ENCODE measurements at regions not wholly inside any gene's neighbourhood (a gene's known extent, or its start where the extent isn't known, plus 50 kb on each side); places are given as distances from the start of the nearest gene placed in this dataset.
"Not testable (repeated sequence)": the region's sequence is repeated elsewhere in the genome, so short reads cannot be mapped to it uniquely, and the experiment has no call there.

DNA sequence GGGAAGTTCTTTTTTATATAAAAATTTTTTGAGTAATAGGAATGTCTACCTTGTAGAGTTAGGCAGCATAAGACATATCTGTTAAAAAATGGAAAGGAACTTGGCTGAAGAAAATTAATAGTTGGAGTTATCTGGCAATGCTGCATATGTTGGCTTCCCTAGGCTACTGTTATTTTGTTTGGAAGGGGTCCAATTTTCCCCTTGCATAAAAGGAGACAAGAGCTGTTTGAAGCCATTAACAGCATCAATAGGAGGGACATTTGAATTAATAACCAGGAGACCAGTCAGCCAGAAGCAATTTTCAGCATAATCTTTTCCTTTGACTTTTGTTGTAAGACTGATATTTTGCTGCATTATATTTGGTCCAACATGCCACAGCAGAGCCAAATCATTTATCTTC lies 80.9 kb upstream of the TAB2 start:
- no peak for DNase-seq (ENCODE audit: low spot score)

GRCh38 chr6:149237464-149237863 lies 80.0 kb upstream of the TAB2 start:
- no peak for DNase-seq (ENCODE audit: low spot score)

- DNase-seq (ENCODE audit: low spot score), result no peak
Measured at GRCh38 chr6:149239573-149240209, 77.8 kb upstream of the TAB2 start.

GRCh38 chr6:149242883-149243282 lies 74.6 kb upstream of the TAB2 start:
- no peak for DNase-seq (ENCODE audit: low spot score)

- no peak for DNase-seq (ENCODE audit: low spot score)
Measured at GRCh38 chr6:149244105-149244504, 73.4 kb upstream of the TAB2 start.

- DNase-seq (ENCODE audit: low spot score), result no peak
Measured at GRCh38 chr6:149246691-149247384, 70.7 kb upstream of the TAB2 start.

GRCh38 chr6:149247385-149247763 lies 70.1 kb upstream of the TAB2 start:
- no peak for DNase-seq (ENCODE audit: low spot score)

GRCh38 chr6:149248263-149248662 lies 69.2 kb upstream of the TAB2 start:
- DNase-seq (ENCODE audit: low spot score), result not testable (repeated sequence)

DNA sequence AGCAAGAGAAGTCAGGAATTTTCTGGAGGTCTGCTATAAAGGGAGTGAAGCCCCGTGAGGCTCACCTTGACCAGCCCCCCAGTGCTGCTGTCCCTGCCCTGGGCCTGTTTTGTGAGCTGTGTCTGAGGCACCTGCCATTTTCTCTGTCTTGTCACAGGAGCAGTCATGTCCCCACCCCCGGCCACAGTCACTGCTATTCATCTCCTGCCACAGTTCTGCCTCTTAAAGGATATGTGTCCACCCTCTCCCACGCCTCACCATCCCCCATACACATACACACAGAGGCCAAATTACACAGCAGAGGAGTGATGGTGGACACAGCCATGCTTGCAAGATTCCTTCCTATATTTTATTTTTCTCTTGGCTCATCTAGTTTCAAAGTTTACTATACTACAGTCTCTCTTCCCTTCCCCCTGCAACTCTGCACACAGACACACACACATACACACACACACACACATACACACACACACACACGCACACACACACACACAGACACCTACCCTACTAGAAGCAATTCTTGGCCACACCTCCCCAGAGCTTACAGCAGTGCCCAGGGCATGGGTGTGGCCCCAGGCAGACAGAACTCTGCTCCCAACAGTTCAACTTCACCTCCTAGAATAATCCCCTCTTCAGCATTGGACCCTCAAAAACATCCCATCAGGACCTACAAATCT lies 68.7 kb upstream of the TAB2 start:
- DNase-seq (ENCODE audit: low spot score), result no peak

GRCh38 chr6:149249370-149250357 lies 67.8 kb upstream of the TAB2 start:
- DNase-seq (ENCODE audit: low spot score), result no peak

- DNase-seq (ENCODE audit: low spot score), result no peak
Measured at GRCh38 chr6:149250951-149251350, 66.6 kb upstream of the TAB2 start.

DNA sequence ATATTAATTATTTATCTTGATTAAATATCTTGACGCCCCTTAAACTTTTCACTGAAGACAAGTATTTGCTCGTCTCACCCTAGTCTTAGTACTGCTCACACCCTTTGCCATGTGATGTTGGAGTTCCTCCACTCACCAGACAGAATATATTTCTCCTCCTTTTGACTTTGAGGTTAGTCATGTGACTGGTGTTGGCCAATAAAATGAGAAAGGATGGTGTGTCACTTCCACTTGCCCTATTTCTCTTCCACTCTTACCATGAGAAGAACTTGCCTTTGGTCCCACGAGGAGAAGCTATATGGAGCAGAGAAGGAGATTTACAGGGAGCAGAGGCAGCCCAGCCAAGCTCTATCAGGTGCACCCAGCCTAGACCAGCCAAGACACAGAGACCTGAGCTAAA lies 64.9 kb upstream of the TAB2 start:
- DNase-seq (ENCODE audit: low spot score), result no peak

- DNase-seq (ENCODE audit: low spot score), result no peak
Measured at GRCh38 chr6:149254253-149254652, 63.3 kb upstream of the TAB2 start.

DNA sequence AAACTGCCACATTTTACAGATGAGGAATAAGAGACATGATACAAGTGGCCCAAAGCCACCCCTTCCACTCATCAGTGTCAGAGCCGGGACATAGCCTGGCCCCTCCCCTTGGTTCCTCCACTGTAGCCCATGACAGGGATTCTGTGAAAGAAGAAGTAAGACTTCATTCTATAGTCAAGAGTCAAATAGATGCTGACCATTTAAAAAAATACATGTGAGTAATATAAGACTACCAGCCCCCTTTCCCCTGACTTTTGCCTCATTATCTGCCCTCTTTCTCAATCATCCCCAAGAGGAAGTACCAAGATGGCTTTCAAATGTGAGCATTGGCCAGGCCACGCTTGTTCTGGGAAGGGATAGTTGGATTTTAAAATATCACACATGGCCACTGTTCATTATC lies 57.8 kb upstream of the TAB2 start:
- DNase-seq (ENCODE audit: low spot score), result no peak

DNA sequence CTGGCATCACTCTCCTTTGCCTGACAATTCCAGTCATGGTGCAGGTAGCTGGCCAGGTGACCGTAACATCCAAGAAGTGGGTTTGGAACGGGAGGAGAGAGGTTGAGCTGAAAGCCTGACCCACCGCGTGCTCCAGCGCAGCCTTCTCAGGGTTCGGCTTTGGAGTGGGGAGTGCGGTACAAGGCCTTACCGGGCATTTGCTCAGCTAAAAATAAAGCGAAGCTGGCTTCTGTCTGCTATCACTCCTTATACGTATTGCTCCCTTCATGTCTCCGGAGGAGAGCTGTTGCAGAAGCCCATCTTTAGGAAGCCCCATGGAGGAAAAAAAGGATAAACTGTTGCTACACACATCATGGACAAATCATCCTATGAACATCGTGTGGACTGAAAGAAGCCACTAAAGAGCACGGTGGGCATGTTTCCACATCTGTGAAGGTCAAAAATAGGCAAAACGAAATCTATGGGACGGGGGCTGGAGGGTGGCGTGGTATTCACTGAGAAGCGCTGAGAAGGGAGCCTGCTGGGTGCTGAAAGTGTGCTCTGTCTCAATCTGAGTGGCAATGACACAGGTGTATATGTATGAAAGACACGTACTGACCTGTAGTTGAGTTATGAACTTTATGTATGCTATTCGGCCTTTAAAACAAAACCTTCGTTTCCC lies 57.2 kb upstream of the TAB2 start:
- no peak for DNase-seq (ENCODE audit: low spot score)

DNA sequence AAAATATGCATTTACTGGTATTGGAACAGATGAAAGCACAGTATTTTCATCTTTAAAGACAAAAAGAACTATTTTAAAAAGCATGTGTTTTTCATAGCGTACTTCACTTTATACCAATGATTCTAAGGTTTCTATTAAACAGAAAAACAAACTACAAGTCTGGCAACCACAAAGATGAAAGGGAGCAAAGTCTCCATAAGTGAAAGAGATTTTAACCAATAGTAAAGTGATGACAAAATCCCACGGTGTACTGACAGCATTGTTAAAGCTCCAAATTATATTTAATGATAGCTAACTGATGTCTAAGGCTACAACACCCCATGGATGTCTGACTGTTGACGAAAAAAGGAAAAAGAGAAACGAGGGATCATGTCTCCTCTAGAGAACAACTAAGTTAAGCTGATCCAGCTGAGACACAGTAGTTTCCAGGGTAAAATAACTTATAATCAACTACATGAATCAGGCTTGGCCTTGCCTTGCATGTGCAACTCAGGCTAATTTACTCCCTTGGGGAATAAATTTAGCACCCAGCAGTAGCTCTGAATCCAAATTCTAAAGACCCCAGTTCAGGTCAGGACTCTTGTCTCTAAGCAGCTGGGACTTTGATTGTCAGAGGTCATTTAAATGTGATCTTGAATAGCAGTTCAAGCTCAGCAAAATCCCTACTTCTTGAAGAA lies 56.0 kb upstream of the TAB2 start:
- no peak for DNase-seq (ENCODE audit: low spot score)

DNA sequence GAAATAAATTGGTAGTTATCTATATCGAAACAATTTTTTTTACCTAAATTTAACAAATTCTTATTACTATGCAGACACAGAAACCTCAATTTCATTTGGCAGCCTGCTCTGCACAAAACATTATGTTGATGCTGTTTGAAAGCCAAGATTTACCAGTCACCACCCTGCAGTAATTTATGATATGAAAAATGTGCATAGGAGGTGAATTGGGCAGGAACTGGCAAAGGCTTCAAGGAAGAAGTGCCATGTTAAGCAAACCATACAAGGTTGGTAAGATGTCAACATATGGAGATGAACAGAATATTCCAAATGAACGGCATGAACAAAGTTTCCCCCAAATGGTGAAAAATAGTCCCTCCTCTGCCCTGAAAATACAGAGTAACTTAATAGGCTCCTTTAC lies 54.2 kb upstream of the TAB2 start:
- no peak for DNase-seq (ENCODE audit: low spot score)

- DNase-seq (ENCODE audit: low spot score), result no peak
Measured at GRCh38 chr6:149264629-149265028, 52.9 kb upstream of the TAB2 start.

GRCh38 chr6:149265945-149266344 lies 51.6 kb upstream of the TAB2 start:
- no peak for DNase-seq (ENCODE audit: low spot score)

- DNase-seq (ENCODE audit: low spot score), result no peak
Measured at GRCh38 chr6:149266659-149267058, 50.9 kb upstream of the TAB2 start.

- DNase-seq (ENCODE audit: low spot score), result no peak
Measured at GRCh38 chr6:149267072-149267471, 50.4 kb upstream of the TAB2 start.

All from mucosa of gallbladder (tissue), 1 donor.